WERI-Rb-1 (cell line): ENCODE measurements at regions not wholly inside any gene's neighbourhood (a gene's known extent, or its start where the extent isn't known, plus 50 kb on each side); places are given as distances from the start of the nearest gene placed in this dataset.
"Not testable (repeated sequence)": the region's sequence is repeated elsewhere in the genome, so short reads cannot be mapped to it uniquely, and the experiment has no call there.

Source experiments
- DNase-seq: peaks from one replicate; pipeline ENCODE4 v3.0.0-alpha.2; 2020
- H3K27ac ChIP-seq: fragments of 250-450 bp; sonication (Bioruptor Pico); 2 replicates; pipeline ENCODE4 v1.5.1; 2020; ENCODE audit warnings: mild to moderate bottlenecking, moderate library complexity
- H3K27me3 ChIP-seq: fragments of 250-450 bp; sonication (Bioruptor Pico); 2 replicates; pipeline ENCODE4 v1.5.1; 2021; ENCODE audit warnings: mild to moderate bottlenecking, low read depth, moderate library complexity; ENCODE audit not compliant: insufficient read depth, severe bottlenecking
- H3K36me3 ChIP-seq: fragments of 250-450 bp; sonication (Bioruptor Pico); 2 replicates; pipeline ENCODE4 v1.5.1; 2020; ENCODE audit warnings: mild to moderate bottlenecking, moderate library complexity
- H3K4me3 ChIP-seq: 2 replicates; pipeline ENCODE4 v1.5.1; 2011; ENCODE audit warnings: low read depth, mild to moderate bottlenecking, control low read depth, low read length
- H3K9me3 ChIP-seq: fragments of 250-450 bp; sonication (Bioruptor Pico); 2 replicates; pipeline ENCODE4 v1.5.1; 2021; ENCODE audit warnings: mild to moderate bottlenecking, moderate library complexity; ENCODE audit not compliant: severe bottlenecking
- CTCF ChIP-seq: IDR thresholded peaks from 2 replicates; pipeline ENCODE4 v1.5.1; 2011; ENCODE audit warnings: low read depth, mild to moderate bottlenecking, control low read depth, inconsistent platforms, low read length

- H3K27me3 ChIP-seq, H3K4me3 ChIP-seq, H3K36me3 ChIP-seq, DNase-seq, H3K9me3 ChIP-seq, H3K27ac ChIP-seq: not testable (repeated sequence)
Observed at GRCh38 chr6:104676679-104677078, 183.0 kb downstream of the HACE1 start.

- H3K4me3 ChIP-seq, H3K27ac ChIP-seq, H3K36me3 ChIP-seq, H3K27me3 ChIP-seq, H3K9me3 ChIP-seq, DNase-seq: not testable (repeated sequence)
Observed at GRCh38 chr6:104675161-104675560, 184.6 kb downstream of the HACE1 start.

DNA sequence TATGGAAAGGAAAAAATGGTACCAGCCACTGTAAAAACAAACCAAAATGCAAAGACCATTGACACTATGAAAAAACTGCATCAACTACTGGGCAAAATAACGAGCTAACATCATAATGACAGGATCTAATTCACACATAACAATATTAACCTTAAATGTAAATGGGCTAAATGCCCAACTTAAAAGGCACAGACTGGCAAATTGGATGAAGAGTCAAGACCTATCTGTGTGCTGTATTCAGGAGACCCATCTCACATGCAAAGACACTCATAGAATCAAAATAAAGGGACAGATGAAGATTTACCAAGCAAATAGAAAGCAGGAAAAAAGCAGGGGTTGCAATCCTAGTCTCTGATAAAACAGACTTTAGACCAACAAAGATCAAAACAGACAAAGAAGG lies 186.6 kb downstream of the HACE1 start:
- not testable (repeated sequence) for H3K27me3 ChIP-seq, DNase-seq, H3K36me3 ChIP-seq, H3K27ac ChIP-seq, H3K4me3 ChIP-seq, H3K9me3 ChIP-seq

DNA sequence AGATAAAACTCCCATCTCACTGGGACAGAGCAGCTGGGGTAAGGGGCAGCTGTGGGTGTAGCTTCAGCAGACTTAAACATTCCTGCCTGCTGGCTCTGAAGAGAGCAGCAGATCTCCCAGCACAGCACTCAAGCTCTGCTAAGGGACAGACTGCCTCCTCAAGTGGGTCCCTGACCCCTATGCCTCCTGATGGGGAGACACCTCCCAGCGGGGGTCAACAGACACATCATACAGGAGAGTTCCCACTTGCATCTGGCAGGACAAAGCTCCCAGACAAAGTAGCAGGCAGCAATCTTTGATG lies 188.2 kb downstream of the HACE1 start:
- not testable (repeated sequence) for H3K4me3 ChIP-seq, H3K36me3 ChIP-seq, DNase-seq, H3K27me3 ChIP-seq, H3K27ac ChIP-seq, H3K9me3 ChIP-seq

GRCh38 chr6:104670834-104671590 lies 188.7 kb downstream of the HACE1 start:
- not testable (repeated sequence) for H3K36me3 ChIP-seq, DNase-seq, H3K27ac ChIP-seq, H3K9me3 ChIP-seq, H3K4me3 ChIP-seq, H3K27me3 ChIP-seq

GRCh38 chr6:104669483-104669882 lies 190.2 kb downstream of the HACE1 start:
- H3K9me3 ChIP-seq = no peaks in the 10 kb centered on the region
- no peak for DNase-seq
- H3K27me3 ChIP-seq = no peaks in the 10 kb centered on the region
- no peak for TF ChIP-seq CTCF
- H3K36me3 ChIP-seq = no peaks in the 10 kb centered on the region
- no peak overlapping the region for H3K27ac ChIP-seq
- H3K4me3 ChIP-seq = no peak overlapping the region

DNA sequence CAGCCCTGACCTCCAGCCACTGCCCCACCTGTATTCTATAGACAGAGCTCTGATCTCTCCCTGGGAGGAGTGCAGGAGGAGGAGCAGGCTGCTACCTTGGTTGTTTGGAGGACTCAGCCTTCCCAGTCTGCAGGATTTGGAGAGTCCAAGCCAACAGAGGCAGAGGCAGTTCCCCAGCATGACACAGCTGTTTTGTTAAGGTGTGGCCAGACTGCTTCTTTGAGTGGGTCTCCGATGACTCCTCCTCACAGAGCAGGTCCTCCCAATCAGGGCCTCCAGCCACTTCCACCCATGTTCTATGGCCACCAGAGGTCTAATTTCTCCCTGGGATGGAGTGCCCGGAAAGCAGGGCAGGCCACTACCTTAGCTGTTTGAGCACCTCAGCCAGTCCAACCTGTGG lies 203.5 kb downstream of the HACE1 start:
- TF ChIP-seq CTCF = no peak
- Histone ChIP-seq H3K4me3 (no peak overlapping the region), H3K9me3 (no peaks in the 10 kb centered on the region), H3K36me3 (no peaks in the 10 kb centered on the region), H3K27me3 (no peaks in the 10 kb centered on the region), H3K27ac (no peak overlapping the region)
- DNase-seq = no peak

GRCh38 chr6:104653781-104654180 lies 205.9 kb downstream of the HACE1 start:
- DNase-seq = no peak

More at GRCh38 chr6:104653781-104654180, 205.9 kb downstream of the HACE1 start:
- Histone ChIP-seq H3K36me3 (no peaks in the 10 kb centered on the region), H3K27me3 (no peaks in the 10 kb centered on the region), H3K4me3 (no peak overlapping the region), H3K9me3 (no peaks in the 10 kb centered on the region), H3K27ac (no peak overlapping the region)
- TF ChIP-seq CTCF = no peak
